ENCODE measurements at regions not wholly inside any gene's neighbourhood (a gene's known extent, or its start where the extent isn't known, plus 50 kb on each side); places are given as distances from the start of the nearest gene placed in this dataset.
"Not testable (repeated sequence)": the region's sequence is repeated elsewhere in the genome, so short reads cannot be mapped to it uniquely, and the experiment has no call there.

- H3K36me3 ChIP-seq (ENCODE audit: control insufficient read depth, insufficient read depth, low read length) = no peaks in the 10 kb centered on the region
- H3K9ac ChIP-seq (ENCODE audit: low read depth, low read length) = no peak overlapping the region
- no peaks in the 10 kb centered on the region for H3K9me3 ChIP-seq (ENCODE audit: control insufficient read depth, insufficient read depth, low read length)
- H3K4me3 ChIP-seq (ENCODE audit: low read depth, low read length) = no peak overlapping the region
- H3K4me1 ChIP-seq (ENCODE audit: control insufficient read depth, insufficient read depth, low read length) = no peaks in the 10 kb centered on the region
- no peaks in the 10 kb centered on the region for H3K27me3 ChIP-seq (ENCODE audit: control insufficient read depth, insufficient read depth, low read length)
Measured at GRCh38 chr20:12740647-12741046, 268.1 kb upstream of the SPTLC3 start.

- Histone ChIP-seq H3K9me3 (ENCODE audit: control insufficient read depth, insufficient read depth, low read length) (no peaks in the 10 kb centered on the region), H3K27me3 (ENCODE audit: control insufficient read depth, insufficient read depth, low read length) (no peaks in the 10 kb centered on the region), H3K4me3 (ENCODE audit: low read depth, low read length) (no peak overlapping the region), H3K4me1 (ENCODE audit: control insufficient read depth, insufficient read depth, low read length) (peaks cover 14% of the 10 kb centered on the region), H3K36me3 (ENCODE audit: control insufficient read depth, insufficient read depth, low read length) (no peaks in the 10 kb centered on the region), H3K9ac (ENCODE audit: low read depth, low read length) (no peak overlapping the region)
Measured at GRCh38 chr20:12744037-12744436, 264.7 kb upstream of the SPTLC3 start.

GRCh38 chr20:12748359-12748994, 260.3 kb upstream of the SPTLC3 start:
- Histone ChIP-seq H3K4me3 (ENCODE audit: low read depth, low read length) (no peak overlapping the region), H3K36me3 (ENCODE audit: control insufficient read depth, insufficient read depth, low read length) (no peaks in the 10 kb centered on the region), H3K9me3 (ENCODE audit: control insufficient read depth, insufficient read depth, low read length) (no peaks in the 10 kb centered on the region), H3K9ac (ENCODE audit: low read depth, low read length) (no peak overlapping the region), H3K27me3 (ENCODE audit: control insufficient read depth, insufficient read depth, low read length) (no peaks in the 10 kb centered on the region), H3K4me1 (ENCODE audit: control insufficient read depth, insufficient read depth, low read length) (peaks cover 42% of the 10 kb centered on the region)

DNA sequence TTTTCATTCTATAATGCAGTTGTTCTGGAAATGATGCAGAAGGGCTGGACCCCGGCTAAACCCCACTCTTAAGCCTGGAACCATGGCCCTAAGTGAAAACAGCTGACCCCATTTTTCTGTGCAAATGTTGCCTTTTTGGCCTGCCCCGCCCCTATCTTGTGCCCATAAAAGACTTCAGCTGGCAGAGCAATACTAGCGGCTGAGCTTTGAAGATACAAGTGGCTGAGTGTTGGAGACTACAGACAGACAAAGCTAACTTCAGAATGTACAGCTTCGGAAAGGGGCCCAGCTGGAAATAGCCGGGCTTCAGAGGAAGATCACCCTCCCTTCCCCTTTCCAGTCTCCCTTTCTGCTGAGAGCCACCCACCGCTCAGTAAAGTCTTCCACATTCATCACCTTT, 258.6 kb upstream of the SPTLC3 start:
- Histone ChIP-seq H3K27me3 (ENCODE audit: control insufficient read depth, insufficient read depth, low read length) (no peaks in the 10 kb centered on the region), H3K36me3 (ENCODE audit: control insufficient read depth, insufficient read depth, low read length) (no peaks in the 10 kb centered on the region), H3K9me3 (ENCODE audit: control insufficient read depth, insufficient read depth, low read length) (no peaks in the 10 kb centered on the region), H3K4me1 (ENCODE audit: control insufficient read depth, insufficient read depth, low read length) (peaks cover 43% of the 10 kb centered on the region), H3K4me3 (ENCODE audit: low read depth, low read length) (no peak overlapping the region), H3K9ac (ENCODE audit: low read depth, low read length) (no peak overlapping the region)

DNA sequence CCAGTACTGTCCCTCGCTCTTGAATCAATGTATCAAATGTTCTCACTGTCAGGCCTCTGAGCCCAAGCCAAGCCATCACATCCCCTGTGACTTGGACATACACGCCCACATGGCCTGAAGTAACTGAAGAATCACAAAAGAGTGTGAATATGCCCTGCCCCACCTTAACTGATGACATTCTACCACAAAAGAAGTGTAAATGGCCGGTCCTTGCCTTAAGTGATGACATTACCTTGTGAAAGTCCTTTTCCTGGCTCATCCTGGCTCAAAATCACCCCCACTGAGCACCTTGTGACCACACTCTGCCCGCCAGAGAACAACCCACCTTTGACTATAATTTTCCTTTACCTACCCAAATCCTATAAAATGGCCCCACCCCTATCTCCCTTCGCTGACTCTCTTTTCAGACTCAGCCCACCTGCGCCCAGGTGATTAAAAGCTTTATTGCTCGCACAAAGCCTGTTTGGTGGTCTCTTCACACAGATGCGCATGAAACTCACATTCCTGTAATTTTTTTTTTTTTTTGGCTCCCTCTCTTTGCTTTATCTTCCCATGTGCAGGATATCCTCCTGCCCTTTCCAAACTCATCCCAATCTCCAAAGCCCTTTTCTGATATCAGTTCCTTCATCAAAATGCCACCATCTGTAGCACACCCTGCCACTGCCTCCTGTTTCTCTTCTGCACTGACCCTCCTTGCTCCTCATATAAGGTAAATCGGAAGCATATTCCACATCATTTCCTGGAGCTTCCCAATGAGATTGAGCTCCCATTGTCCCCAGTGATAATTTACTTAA, 255.7 kb upstream of the SPTLC3 start:
- peak overlapping the region; percentile 94 for H3K9ac ChIP-seq (ENCODE audit: low read depth, low read length)
- H3K4me1 ChIP-seq (ENCODE audit: control insufficient read depth, insufficient read depth, low read length) = peaks cover 38% of the 10 kb centered on the region
- not testable (repeated sequence) for H3K36me3 ChIP-seq (ENCODE audit: control insufficient read depth, insufficient read depth, low read length); H3K27me3 ChIP-seq (ENCODE audit: control insufficient read depth, insufficient read depth, low read length); H3K9me3 ChIP-seq (ENCODE audit: control insufficient read depth, insufficient read depth, low read length)
- H3K4me3 ChIP-seq (ENCODE audit: low read depth, low read length) = peak overlapping the region; percentile 70

GRCh38 chr20:12753742-12754141, 255.0 kb upstream of the SPTLC3 start:
- Histone ChIP-seq H3K4me1 (ENCODE audit: control insufficient read depth, insufficient read depth, low read length) (peaks cover 32% of the 10 kb centered on the region), H3K4me3 (ENCODE audit: low read depth, low read length) (peak overlapping the region; percentile 70), H3K9ac (ENCODE audit: low read depth, low read length) (peak overlapping the region; percentile 99)
- not testable (repeated sequence) for H3K36me3 ChIP-seq (ENCODE audit: control insufficient read depth, insufficient read depth, low read length); H3K9me3 ChIP-seq (ENCODE audit: control insufficient read depth, insufficient read depth, low read length); H3K27me3 ChIP-seq (ENCODE audit: control insufficient read depth, insufficient read depth, low read length)

DNA sequence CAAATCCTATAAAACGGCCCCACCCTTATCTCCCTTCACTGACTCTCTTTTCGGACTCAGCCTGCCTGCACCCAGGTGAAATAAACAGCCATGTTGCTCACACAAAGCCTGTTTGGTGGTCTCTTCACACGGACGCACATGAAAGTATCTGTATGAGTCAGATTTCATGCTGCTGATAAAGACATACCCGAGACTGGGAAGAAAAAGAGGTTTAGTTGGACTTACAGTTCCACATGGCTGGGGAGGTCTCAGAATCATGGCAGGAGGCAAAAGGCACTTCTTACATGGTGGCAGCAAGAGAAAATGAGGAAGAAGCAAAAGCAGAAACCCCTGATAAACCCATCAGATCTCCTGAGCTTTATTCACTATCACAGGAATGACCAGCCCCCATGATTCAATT, 249.3 kb upstream of the SPTLC3 start:
- H3K9ac ChIP-seq (ENCODE audit: low read depth, low read length); H3K36me3 ChIP-seq (ENCODE audit: control insufficient read depth, insufficient read depth, low read length): not testable (repeated sequence)

GRCh38 chr20:12762725-12763124, 246.0 kb upstream of the SPTLC3 start:
- H3K4me1 ChIP-seq (ENCODE audit: control insufficient read depth, insufficient read depth, low read length) = peaks cover 12% of the 10 kb centered on the region
- H3K27me3 ChIP-seq (ENCODE audit: control insufficient read depth, insufficient read depth, low read length) = no peaks in the 10 kb centered on the region
- H3K4me3 ChIP-seq (ENCODE audit: low read depth, low read length) = no peak overlapping the region
- H3K9ac ChIP-seq (ENCODE audit: low read depth, low read length) = no peak overlapping the region
- H3K9me3 ChIP-seq (ENCODE audit: control insufficient read depth, insufficient read depth, low read length) = no peaks in the 10 kb centered on the region
- peaks cover 6% of the 10 kb centered on the region for H3K36me3 ChIP-seq (ENCODE audit: control insufficient read depth, insufficient read depth, low read length)

More for the DNA sequence above, 249.3 kb upstream of the SPTLC3 start:
- not testable (repeated sequence) for H3K27me3 ChIP-seq (ENCODE audit: control insufficient read depth, insufficient read depth, low read length); H3K4me3 ChIP-seq (ENCODE audit: low read depth, low read length); H3K9me3 ChIP-seq (ENCODE audit: control insufficient read depth, insufficient read depth, low read length)
- peaks cover 12% of the 10 kb centered on the region for H3K4me1 ChIP-seq (ENCODE audit: control insufficient read depth, insufficient read depth, low read length)

GRCh38 chr20:12763406-12763805, 245.4 kb upstream of the SPTLC3 start:
- no peak overlapping the region for H3K9ac ChIP-seq (ENCODE audit: low read depth, low read length)
- no peaks in the 10 kb centered on the region for H3K27me3 ChIP-seq (ENCODE audit: control insufficient read depth, insufficient read depth, low read length)

GRCh38 chr20:12764053-12764452, 244.7 kb upstream of the SPTLC3 start:
- no peaks in the 10 kb centered on the region for H3K27me3 ChIP-seq (ENCODE audit: control insufficient read depth, insufficient read depth, low read length)
- H3K9me3 ChIP-seq (ENCODE audit: control insufficient read depth, insufficient read depth, low read length) = no peaks in the 10 kb centered on the region
- peaks cover 6% of the 10 kb centered on the region for H3K36me3 ChIP-seq (ENCODE audit: control insufficient read depth, insufficient read depth, low read length)
- peaks cover 12% of the 10 kb centered on the region for H3K4me1 ChIP-seq (ENCODE audit: control insufficient read depth, insufficient read depth, low read length)
- H3K4me3 ChIP-seq (ENCODE audit: low read depth, low read length) = no peak overlapping the region
- no peak overlapping the region for H3K9ac ChIP-seq (ENCODE audit: low read depth, low read length)

More at GRCh38 chr20:12763406-12763805, 245.4 kb upstream of the SPTLC3 start:
- H3K9me3 ChIP-seq (ENCODE audit: control insufficient read depth, insufficient read depth, low read length) = no peaks in the 10 kb centered on the region
- no peak overlapping the region for H3K4me3 ChIP-seq (ENCODE audit: low read depth, low read length)
- peaks cover 12% of the 10 kb centered on the region for H3K4me1 ChIP-seq (ENCODE audit: control insufficient read depth, insufficient read depth, low read length)
- H3K36me3 ChIP-seq (ENCODE audit: control insufficient read depth, insufficient read depth, low read length) = peaks cover 6% of the 10 kb centered on the region

- Histone ChIP-seq H3K9me3 (ENCODE audit: control insufficient read depth, insufficient read depth, low read length) (no peaks in the 10 kb centered on the region), H3K27me3 (ENCODE audit: control insufficient read depth, insufficient read depth, low read length) (no peaks in the 10 kb centered on the region), H3K4me3 (ENCODE audit: low read depth, low read length) (no peak overlapping the region), H3K36me3 (ENCODE audit: control insufficient read depth, insufficient read depth, low read length) (peaks cover 6% of the 10 kb centered on the region), H3K9ac (ENCODE audit: low read depth, low read length) (no peak overlapping the region), H3K4me1 (ENCODE audit: control insufficient read depth, insufficient read depth, low read length) (peaks cover 12% of the 10 kb centered on the region)
Measured at GRCh38 chr20:12764851-12765250, 243.9 kb upstream of the SPTLC3 start.

GRCh38 chr20:12773936-12774335, 234.8 kb upstream of the SPTLC3 start:
- no peaks in the 10 kb centered on the region for H3K9me3 ChIP-seq (ENCODE audit: control insufficient read depth, insufficient read depth, low read length)
- H3K9ac ChIP-seq (ENCODE audit: low read depth, low read length) = no peak overlapping the region
- H3K4me1 ChIP-seq (ENCODE audit: control insufficient read depth, insufficient read depth, low read length) = no peaks in the 10 kb centered on the region
- no peak overlapping the region for H3K4me3 ChIP-seq (ENCODE audit: low read depth, low read length)
- no peaks in the 10 kb centered on the region for H3K27me3 ChIP-seq (ENCODE audit: control insufficient read depth, insufficient read depth, low read length)
- H3K36me3 ChIP-seq (ENCODE audit: control insufficient read depth, insufficient read depth, low read length) = no peaks in the 10 kb centered on the region
